ENCODE measurements at regions not wholly inside any gene's neighbourhood (a gene's known extent, or its start where the extent isn't known, plus 50 kb on each side); places are given as distances from the start of the nearest gene placed in this dataset.

- H3K4me1 ChIP-seq (ENCODE audit: low read length) = peaks cover 22% of the 10 kb centered on the region
- H3K4me3 ChIP-seq (ENCODE audit: low read length) = no peak overlapping the region
- no peaks in the 10 kb centered on the region for H3K27me3 ChIP-seq (ENCODE audit: low read depth, low read length)
- no peak overlapping the region for H3K4me2 ChIP-seq (ENCODE audit: low read length)
- H3K9ac ChIP-seq (ENCODE audit: low read length) = no peak overlapping the region
- no peaks in the 10 kb centered on the region for H3K9me3 ChIP-seq (ENCODE audit: insufficient read depth, low read length)
- H3K36me3 ChIP-seq (replicated peaks; ENCODE audit: low read depth, low read length) = no peaks in the 10 kb centered on the region
- no peaks in the 10 kb centered on the region for H3K79me2 ChIP-seq (ENCODE audit: low read length)
- H3K27ac ChIP-seq (ENCODE audit: low read length) = no peak overlapping the region
- TF ChIP-seq EZH2phosphoT487 (IDR thresholded peaks at IDR 0.05; ENCODE audit: low read depth) (no peak), CTCF (IDR thresholded peaks at IDR 0.05; ENCODE audit: low read depth, low read length) (no peak)
- H4K20me1 ChIP-seq (ENCODE audit: insufficient read depth, low read length) = no peaks in the 10 kb centered on the region
- no peak overlapping the region for H2AFZ ChIP-seq (ENCODE audit: low read depth, low read length)
Observed at GRCh38 chr7:93819699-93820098, 70.9 kb downstream of the TFPI2 start.

- H3K27me3 ChIP-seq (ENCODE audit: low read depth, low read length) = no peaks in the 10 kb centered on the region
- no peak overlapping the region for H3K4me3 ChIP-seq (ENCODE audit: low read length)
- no peaks in the 10 kb centered on the region for H3K79me2 ChIP-seq (ENCODE audit: low read length)
- H4K20me1 ChIP-seq (ENCODE audit: insufficient read depth, low read length) = no peaks in the 10 kb centered on the region
- no peak for TF ChIP-seq EZH2phosphoT487 (IDR thresholded peaks at IDR 0.05; ENCODE audit: low read depth)
- TF ChIP-seq CTCF (IDR thresholded peaks at IDR 0.05; ENCODE audit: low read depth, low read length) = no peak
- H3K9ac ChIP-seq (ENCODE audit: low read length) = no peak overlapping the region
- H3K36me3 ChIP-seq (replicated peaks; ENCODE audit: low read depth, low read length) = no peaks in the 10 kb centered on the region
- no peaks in the 10 kb centered on the region for H3K9me3 ChIP-seq (ENCODE audit: insufficient read depth, low read length)
- peaks cover 20% of the 10 kb centered on the region for H3K4me1 ChIP-seq (ENCODE audit: low read length)
- H3K4me2 ChIP-seq (ENCODE audit: low read length) = no peak overlapping the region
- no peak overlapping the region for H2AFZ ChIP-seq (ENCODE audit: low read depth, low read length)
- no peak overlapping the region for H3K27ac ChIP-seq (ENCODE audit: low read length)
Observed at GRCh38 chr7:93817526-93817925, 73.0 kb downstream of the TFPI2 start.

- H3K9me3 ChIP-seq (ENCODE audit: insufficient read depth, low read length) = no peaks in the 10 kb centered on the region
- H3K36me3 ChIP-seq (replicated peaks; ENCODE audit: low read depth, low read length) = no peaks in the 10 kb centered on the region
- no peaks in the 10 kb centered on the region for H4K20me1 ChIP-seq (ENCODE audit: insufficient read depth, low read length)
- TF ChIP-seq EZH2phosphoT487 (IDR thresholded peaks at IDR 0.05; ENCODE audit: low read depth) (no peak), CTCF (IDR thresholded peaks at IDR 0.05; ENCODE audit: low read depth, low read length) (no peak)
- H3K79me2 ChIP-seq (ENCODE audit: low read length) = no peaks in the 10 kb centered on the region
- H3K4me1 ChIP-seq (ENCODE audit: low read length) = peaks cover 15% of the 10 kb centered on the region
- H3K27me3 ChIP-seq (ENCODE audit: low read depth, low read length) = no peaks in the 10 kb centered on the region
- no peak overlapping the region for H3K9ac ChIP-seq (ENCODE audit: low read length)
- H3K4me3 ChIP-seq (ENCODE audit: low read length) = no peak overlapping the region
- H3K4me2 ChIP-seq (ENCODE audit: low read length) = no peak overlapping the region
- no peak overlapping the region for H3K27ac ChIP-seq (ENCODE audit: low read length)
- H2AFZ ChIP-seq (ENCODE audit: low read depth, low read length) = no peak overlapping the region
Observed at GRCh38 chr7:93817004-93817403, 73.5 kb downstream of the TFPI2 start.

GRCh38 chr7:93813514-93813913, 77.0 kb downstream of the TFPI2 start:
- Histone ChIP-seq H3K4me1 (ENCODE audit: low read length) (no peaks in the 10 kb centered on the region), H3K27me3 (ENCODE audit: low read depth, low read length) (no peaks in the 10 kb centered on the region), H3K79me2 (ENCODE audit: low read length) (no peaks in the 10 kb centered on the region), H3K9ac (ENCODE audit: low read length) (no peak overlapping the region), H3K27ac (ENCODE audit: low read length) (no peak overlapping the region), H3K4me3 (ENCODE audit: low read length) (no peak overlapping the region), H3K36me3 (replicated peaks; ENCODE audit: low read depth, low read length) (no peaks in the 10 kb centered on the region), H4K20me1 (ENCODE audit: insufficient read depth, low read length) (no peaks in the 10 kb centered on the region), H3K4me2 (ENCODE audit: low read length) (no peak overlapping the region), H3K9me3 (ENCODE audit: insufficient read depth, low read length) (no peaks in the 10 kb centered on the region), H2AFZ (ENCODE audit: low read depth, low read length) (no peak overlapping the region)
- TF ChIP-seq EZH2phosphoT487 (IDR thresholded peaks at IDR 0.05; ENCODE audit: low read depth) = no peak

- no peak overlapping the region for H3K27ac ChIP-seq (ENCODE audit: low read length)
- H3K9me3 ChIP-seq (ENCODE audit: insufficient read depth, low read length) = no peaks in the 10 kb centered on the region
- no peak overlapping the region for H3K4me3 ChIP-seq (ENCODE audit: low read length)
- H3K9ac ChIP-seq (ENCODE audit: low read length) = no peak overlapping the region
- no peaks in the 10 kb centered on the region for H3K4me1 ChIP-seq (ENCODE audit: low read length)
- no peaks in the 10 kb centered on the region for H3K27me3 ChIP-seq (ENCODE audit: low read depth, low read length)
- H3K36me3 ChIP-seq (replicated peaks; ENCODE audit: low read depth, low read length) = no peaks in the 10 kb centered on the region
- H3K4me2 ChIP-seq (ENCODE audit: low read length) = no peak overlapping the region
- no peaks in the 10 kb centered on the region for H4K20me1 ChIP-seq (ENCODE audit: insufficient read depth, low read length)
- H3K79me2 ChIP-seq (ENCODE audit: low read length) = no peaks in the 10 kb centered on the region
- H2AFZ ChIP-seq (ENCODE audit: low read depth, low read length) = no peak overlapping the region
- TF ChIP-seq CTCF (IDR thresholded peaks at IDR 0.05; ENCODE audit: low read depth, low read length) (no peak), EZH2phosphoT487 (IDR thresholded peaks at IDR 0.05; ENCODE audit: low read depth) (no peak)
Observed at GRCh38 chr7:93812061-93812460, 78.5 kb downstream of the TFPI2 start.
